C4-2B (cell line): ENCODE measurements at regions not wholly inside any gene's neighbourhood (a gene's known extent, or its start where the extent isn't known, plus 50 kb on each side); places are given as distances from the start of the nearest gene placed in this dataset.

ENCODE experiments used
- H3K27ac ChIP-seq: fragments of 450-650 bp; 2 replicates; pipeline ENCODE4 v1.5.1; 2017
- CTCF ChIP-seq: fragments of 450-650 bp; conservative IDR thresholded peaks from 2 replicates; pipeline ENCODE4 v1.5.1; 2017; ENCODE audit warnings: mild to moderate bottlenecking
- ZFX ChIP-seq: fragments of 450-650 bp; IDR thresholded peaks from 2 replicates; pipeline ENCODE4 v1.6.1; 2017

- no peak for TF ChIP-seq CTCF
- TF ChIP-seq ZFX, result no peak
- no peak overlapping the region for H3K27ac ChIP-seq
Measured at GRCh38 chr15:37824717-37825382, 109.6 kb upstream of the TMCO5A start.

GRCh38 chr15:37837276-37837675 is 97.2 kb upstream of the TMCO5A start:
- no peak for TF ChIP-seq CTCF
- no peak for TF ChIP-seq ZFX
- H3K27ac ChIP-seq, result no peak overlapping the region

GRCh38 chr15:37847776-37848175 is 86.7 kb upstream of the TMCO5A start:
- H3K27ac ChIP-seq, result no peak overlapping the region

GRCh38 chr15:37856109-37856508 is 78.3 kb upstream of the TMCO5A start:
- H3K27ac ChIP-seq, result no peak overlapping the region
- TF ChIP-seq ZFX (no peak), CTCF (no peak)

More at GRCh38 chr15:37847776-37848175, 86.7 kb upstream of the TMCO5A start:
- TF ChIP-seq CTCF (no peak), ZFX (no peak)

GRCh38 chr15:37860896-37861295 is 73.5 kb upstream of the TMCO5A start:
- TF ChIP-seq CTCF, result no peak
- TF ChIP-seq ZFX, result no peak
- no peak overlapping the region for H3K27ac ChIP-seq

GRCh38 chr15:37865687-37866086 is 68.8 kb upstream of the TMCO5A start:
- no peak for TF ChIP-seq ZFX
- TF ChIP-seq CTCF, result no peak
- no peak overlapping the region for H3K27ac ChIP-seq

GRCh38 chr15:37870711-37871110 is 63.7 kb upstream of the TMCO5A start:
- no peak for TF ChIP-seq ZFX
- TF ChIP-seq CTCF, result no peak

More at GRCh38 chr15:37870711-37871110, 63.7 kb upstream of the TMCO5A start:
- H3K27ac ChIP-seq, result no peak overlapping the region
